ENCODE measurements at regions not wholly inside any gene's neighbourhood (a gene's known extent, or its start where the extent isn't known, plus 50 kb on each side); places are given as distances from the start of the nearest gene placed in this dataset.

DNA sequence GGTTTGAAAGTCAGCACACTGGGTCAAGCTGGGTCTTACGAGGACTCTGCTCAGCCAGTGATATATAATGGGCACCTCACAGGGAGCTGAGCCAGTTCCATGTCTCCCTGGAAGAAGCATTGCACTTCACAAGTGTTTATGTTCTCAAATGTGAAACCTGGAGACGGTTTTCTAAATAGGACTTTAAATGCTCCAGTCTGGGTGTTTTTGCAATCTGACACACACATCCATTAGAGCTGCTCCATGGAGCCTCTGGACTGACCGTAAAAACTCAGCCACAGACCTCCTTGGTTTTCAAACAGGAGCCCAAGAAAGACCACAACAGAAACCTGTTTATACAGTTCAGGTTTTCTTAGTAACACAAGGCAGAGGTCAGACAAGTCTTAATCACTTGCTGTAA lies 201.3 kb upstream of the LRIG1 start:
- POLR2A ChIA-PET: no interaction called here
- no peak overlapping the region for H3K4me3 ChIP-seq (ENCODE audit: low read depth, low read length)
- no peaks in the 10 kb centered on the region for H3K4me1 ChIP-seq (ENCODE audit: control insufficient read depth, insufficient read depth, low read length)
- H3K9me3 ChIP-seq (ENCODE audit: control insufficient read depth, insufficient read depth, low read depth, low read length): no peaks in the 10 kb centered on the region
- TF ChIP-seq, protein P1, sequence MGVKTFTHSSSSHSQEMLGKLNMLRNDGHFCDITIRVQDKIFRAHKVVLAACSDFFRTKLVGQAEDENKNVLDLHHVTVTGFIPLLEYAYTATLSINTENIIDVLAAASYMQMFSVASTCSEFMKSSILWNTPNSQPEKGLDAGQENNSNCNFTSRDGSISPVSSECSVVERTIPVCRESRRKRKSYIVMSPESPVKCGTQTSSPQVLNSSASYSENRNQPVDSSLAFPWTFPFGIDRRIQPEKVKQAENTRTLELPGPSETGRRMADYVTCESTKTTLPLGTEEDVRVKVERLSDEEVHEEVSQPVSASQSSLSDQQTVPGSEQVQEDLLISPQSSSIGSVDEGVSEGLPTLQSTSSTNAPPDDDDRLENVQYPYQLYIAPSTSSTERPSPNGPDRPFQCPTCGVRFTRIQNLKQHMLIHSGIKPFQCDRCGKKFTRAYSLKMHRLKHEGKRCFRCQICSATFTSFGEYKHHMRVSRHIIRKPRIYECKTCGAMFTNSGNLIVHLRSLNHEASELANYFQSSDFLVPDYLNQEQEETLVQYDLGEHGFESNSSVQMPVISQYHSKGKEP (tag by site-specific recombination; IDR thresholded peaks at IDR 0.05): no peak
- TF ChIP-seq KLF10 (tag by site-specific recombination; IDR thresholded peaks at IDR 0.05) (no peak), ZNF366 (tag by site-specific recombination; conservative IDR thresholded peaks at IDR 0.05) (no peak), HOXA7 (CRISPR knock-in tag; IDR thresholded peaks at IDR 0.05; ENCODE audit: borderline replicate concordance) (no peak), ZNF768 (tag by site-specific recombination; IDR thresholded peaks at IDR 0.05) (no peak), ZNF596 (tag by site-specific recombination; IDR thresholded peaks at IDR 0.05) (no peak), ZBTB17 (tag by site-specific recombination; IDR thresholded peaks at IDR 0.05) (no peak), YY1 (tag by site-specific recombination; IDR thresholded peaks at IDR 0.05) (no peak), FEZF1 (tag by site-specific recombination; IDR thresholded peaks at IDR 0.05) (no peak), IKZF3 (tag by site-specific recombination; IDR thresholded peaks at IDR 0.05) (no peak), ZNF677 (tag by site-specific recombination; IDR thresholded peaks at IDR 0.05) (no peak), TRIM28 (IDR thresholded peaks at IDR 0.05; ENCODE audit: borderline replicate concordance, low read length) (no peak), GLIS2 (tag by site-specific recombination; IDR thresholded peaks at IDR 0.05) (no peak), ZNF658 (tag by site-specific recombination; IDR thresholded peaks at IDR 0.05) (no peak), ZNF76 (tag by site-specific recombination; IDR thresholded peaks at IDR 0.05; ENCODE audit: borderline replicate concordance, low read depth) (no peak)
- TF ChIP-seq, protein P2, sequence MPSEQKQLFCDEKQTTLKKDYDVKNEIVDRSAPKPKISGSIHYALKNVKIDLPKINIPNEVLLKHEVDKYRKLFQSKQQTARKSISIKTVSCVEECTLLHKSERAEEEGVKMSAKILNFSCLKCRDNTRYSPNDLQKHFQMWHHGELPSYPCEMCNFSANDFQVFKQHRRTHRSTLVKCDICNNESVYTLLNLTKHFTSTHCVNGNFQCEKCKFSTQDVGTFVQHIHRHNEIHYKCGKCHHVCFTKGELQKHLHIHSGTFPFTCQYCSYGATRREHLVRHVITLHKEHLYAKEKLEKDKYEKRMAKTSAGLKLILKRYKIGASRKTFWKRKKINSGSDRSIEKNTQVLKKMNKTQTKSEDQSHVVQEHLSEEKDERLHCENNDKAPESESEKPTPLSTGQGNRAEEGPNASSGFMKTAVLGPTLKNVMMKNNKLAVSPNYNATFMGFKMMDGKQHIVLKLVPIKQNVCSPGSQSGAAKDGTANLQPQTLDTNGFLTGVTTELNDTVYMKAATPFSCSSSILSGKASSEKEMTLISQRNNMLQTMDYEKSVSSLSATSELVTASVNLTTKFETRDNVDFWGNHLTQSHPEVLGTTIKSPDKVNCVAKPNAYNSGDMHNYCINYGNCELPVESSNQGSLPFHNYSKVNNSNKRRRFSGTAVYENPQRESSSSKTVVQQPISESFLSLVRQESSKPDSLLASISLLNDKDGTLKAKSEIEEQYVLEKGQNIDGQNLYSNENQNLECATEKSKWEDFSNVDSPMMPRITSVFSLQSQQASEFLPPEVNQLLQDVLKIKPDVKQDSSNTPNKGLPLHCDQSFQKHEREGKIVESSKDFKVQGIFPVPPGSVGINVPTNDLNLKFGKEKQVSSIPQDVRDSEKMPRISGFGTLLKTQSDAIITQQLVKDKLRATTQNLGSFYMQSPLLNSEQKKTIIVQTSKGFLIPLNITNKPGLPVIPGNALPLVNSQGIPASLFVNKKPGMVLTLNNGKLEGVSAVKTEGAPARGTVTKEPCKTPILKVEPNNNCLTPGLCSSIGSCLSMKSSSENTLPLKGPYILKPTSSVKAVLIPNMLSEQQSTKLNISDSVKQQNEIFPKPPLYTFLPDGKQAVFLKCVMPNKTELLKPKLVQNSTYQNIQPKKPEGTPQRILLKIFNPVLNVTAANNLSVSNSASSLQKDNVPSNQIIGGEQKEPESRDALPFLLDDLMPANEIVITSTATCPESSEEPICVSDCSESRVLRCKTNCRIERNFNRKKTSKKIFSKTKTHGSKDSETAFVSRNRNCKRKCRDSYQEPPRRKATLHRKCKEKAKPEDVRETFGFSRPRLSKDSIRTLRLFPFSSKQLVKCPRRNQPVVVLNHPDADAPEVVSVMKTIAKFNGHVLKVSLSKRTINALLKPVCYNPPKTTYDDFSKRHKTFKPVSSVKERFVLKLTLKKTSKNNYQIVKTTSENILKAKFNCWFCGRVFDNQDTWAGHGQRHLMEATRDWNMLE (tag by site-specific recombination; conservative IDR thresholded peaks at IDR 0.05; ENCODE audit: low read depth): no peak
- TF ChIP-seq, protein P3, sequence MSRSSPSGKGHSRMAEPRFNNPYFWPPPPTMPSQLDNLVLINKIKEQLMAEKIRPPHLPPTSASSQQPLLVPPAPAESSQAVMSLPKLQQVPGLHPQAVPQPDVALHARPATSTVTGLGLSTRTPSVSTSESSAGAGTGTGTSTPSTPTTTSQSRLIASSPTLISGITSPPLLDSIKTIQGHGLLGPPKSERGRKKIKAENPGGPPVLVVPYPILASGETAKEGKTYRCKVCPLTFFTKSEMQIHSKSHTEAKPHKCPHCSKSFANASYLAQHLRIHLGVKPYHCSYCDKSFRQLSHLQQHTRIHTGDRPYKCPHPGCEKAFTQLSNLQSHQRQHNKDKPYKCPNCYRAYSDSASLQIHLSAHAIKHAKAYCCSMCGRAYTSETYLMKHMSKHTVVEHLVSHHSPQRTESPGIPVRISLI (tag by site-specific recombination; IDR thresholded peaks at IDR 0.05): no peak
- TF ChIP-seq, protein P4, sequence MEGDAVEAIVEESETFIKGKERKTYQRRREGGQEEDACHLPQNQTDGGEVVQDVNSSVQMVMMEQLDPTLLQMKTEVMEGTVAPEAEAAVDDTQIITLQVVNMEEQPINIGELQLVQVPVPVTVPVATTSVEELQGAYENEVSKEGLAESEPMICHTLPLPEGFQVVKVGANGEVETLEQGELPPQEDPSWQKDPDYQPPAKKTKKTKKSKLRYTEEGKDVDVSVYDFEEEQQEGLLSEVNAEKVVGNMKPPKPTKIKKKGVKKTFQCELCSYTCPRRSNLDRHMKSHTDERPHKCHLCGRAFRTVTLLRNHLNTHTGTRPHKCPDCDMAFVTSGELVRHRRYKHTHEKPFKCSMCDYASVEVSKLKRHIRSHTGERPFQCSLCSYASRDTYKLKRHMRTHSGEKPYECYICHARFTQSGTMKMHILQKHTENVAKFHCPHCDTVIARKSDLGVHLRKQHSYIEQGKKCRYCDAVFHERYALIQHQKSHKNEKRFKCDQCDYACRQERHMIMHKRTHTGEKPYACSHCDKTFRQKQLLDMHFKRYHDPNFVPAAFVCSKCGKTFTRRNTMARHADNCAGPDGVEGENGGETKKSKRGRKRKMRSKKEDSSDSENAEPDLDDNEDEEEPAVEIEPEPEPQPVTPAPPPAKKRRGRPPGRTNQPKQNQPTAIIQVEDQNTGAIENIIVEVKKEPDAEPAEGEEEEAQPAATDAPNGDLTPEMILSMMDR (tag by site-specific recombination; IDR thresholded peaks at IDR 0.05): no peak
- H3K36me3 ChIP-seq (ENCODE audit: control insufficient read depth in 2 of 2, insufficient read depth in 1 of 2, low read length in 2 of 2): no peaks in the 10 kb centered on the region
- no peak overlapping the region for H3K27ac ChIP-seq (ENCODE audit: extremely low read depth, low read depth, low read length)
- CTCF ChIA-PET: no interaction called here

Data from HEK293 (cell line).